ENCODE measurements at regions not wholly inside any gene's neighbourhood (a gene's known extent, or its start where the extent isn't known, plus 50 kb on each side); places are given as distances from the start of the nearest gene placed in this dataset.

DNA sequence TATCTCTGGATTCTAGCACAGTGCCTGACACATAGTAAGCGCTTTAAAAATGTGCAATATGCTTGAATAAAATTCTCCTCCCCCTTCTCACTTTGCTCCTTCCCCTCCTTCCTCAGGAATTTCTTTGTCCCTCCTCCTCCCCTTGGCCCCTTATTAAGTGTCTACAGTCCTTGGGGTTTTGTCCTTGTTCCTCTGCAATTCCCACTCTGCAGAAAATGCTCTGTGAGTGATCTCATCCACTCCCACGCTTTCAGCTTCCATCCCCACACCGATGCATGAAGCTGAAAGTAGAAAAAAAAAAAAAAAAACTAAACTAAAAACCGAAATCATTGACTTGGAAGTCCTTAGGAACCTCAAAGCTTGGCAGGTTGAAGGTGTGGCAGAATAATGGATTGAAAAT is 273.6 kb downstream of the RRAGC start:
- ChIA-PET POLR2A (no interaction called here), CTCF (interaction anchor here (0.6 to 2.6 kb wide), 9 partner anchors 9 to 514 kb away, joined by 3 to 10 read pairs (median 5); no protein-coding TSS in a partner anchor)
- DNase-seq (ENCODE audit: low spot score) (no peak), ATAC-seq (no peak)
- Mint-ChIP-seq H3K9me3 (peaks cover 16% of the 10 kb centered on the region), H3K4me3 (no peak overlapping the region), H3K36me3 (no peaks in the 10 kb centered on the region), H3K27ac (no peak overlapping the region), H3K4me1 (peaks cover 6% of the 10 kb centered on the region), H3K27me3 (ENCODE audit: low read depth) (peaks cover 2% of the 10 kb centered on the region; the same call in 1 of the 2 replicates)
- TF ChIP-seq, protein P1, sequence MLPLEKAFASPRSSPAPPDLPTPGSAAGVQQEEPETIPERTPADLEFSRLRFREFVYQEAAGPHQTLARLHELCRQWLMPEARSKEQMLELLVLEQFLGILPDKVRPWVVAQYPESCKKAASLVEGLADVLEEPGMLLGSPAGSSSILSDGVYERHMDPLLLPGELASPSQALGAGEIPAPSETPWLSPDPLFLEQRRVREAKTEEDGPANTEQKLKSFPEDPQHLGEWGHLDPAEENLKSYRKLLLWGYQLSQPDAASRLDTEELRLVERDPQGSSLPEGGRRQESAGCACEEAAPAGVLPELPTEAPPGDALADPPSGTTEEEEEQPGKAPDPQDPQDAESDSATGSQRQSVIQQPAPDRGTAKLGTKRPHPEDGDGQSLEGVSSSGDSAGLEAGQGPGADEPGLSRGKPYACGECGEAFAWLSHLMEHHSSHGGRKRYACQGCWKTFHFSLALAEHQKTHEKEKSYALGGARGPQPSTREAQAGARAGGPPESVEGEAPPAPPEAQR (CRISPR knock-in tag; IDR thresholded peaks at IDR 0.05) = no peak
- TF ChIP-seq, protein P2, sequence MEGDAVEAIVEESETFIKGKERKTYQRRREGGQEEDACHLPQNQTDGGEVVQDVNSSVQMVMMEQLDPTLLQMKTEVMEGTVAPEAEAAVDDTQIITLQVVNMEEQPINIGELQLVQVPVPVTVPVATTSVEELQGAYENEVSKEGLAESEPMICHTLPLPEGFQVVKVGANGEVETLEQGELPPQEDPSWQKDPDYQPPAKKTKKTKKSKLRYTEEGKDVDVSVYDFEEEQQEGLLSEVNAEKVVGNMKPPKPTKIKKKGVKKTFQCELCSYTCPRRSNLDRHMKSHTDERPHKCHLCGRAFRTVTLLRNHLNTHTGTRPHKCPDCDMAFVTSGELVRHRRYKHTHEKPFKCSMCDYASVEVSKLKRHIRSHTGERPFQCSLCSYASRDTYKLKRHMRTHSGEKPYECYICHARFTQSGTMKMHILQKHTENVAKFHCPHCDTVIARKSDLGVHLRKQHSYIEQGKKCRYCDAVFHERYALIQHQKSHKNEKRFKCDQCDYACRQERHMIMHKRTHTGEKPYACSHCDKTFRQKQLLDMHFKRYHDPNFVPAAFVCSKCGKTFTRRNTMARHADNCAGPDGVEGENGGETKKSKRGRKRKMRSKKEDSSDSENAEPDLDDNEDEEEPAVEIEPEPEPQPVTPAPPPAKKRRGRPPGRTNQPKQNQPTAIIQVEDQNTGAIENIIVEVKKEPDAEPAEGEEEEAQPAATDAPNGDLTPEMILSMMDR (IDR thresholded peaks at IDR 0.05) = no peak
- no peak for TF ChIP-seq ZBTB21 (CRISPR knock-in tag; IDR thresholded peaks at IDR 0.05; ENCODE audit: borderline replicate concordance)
- no peak for TF ChIP-seq NR1H2 (CRISPR knock-in tag; IDR thresholded peaks at IDR 0.05)
- no peak for TF ChIP-seq RELA (CRISPR knock-in tag; IDR thresholded peaks at IDR 0.05; ENCODE audit: borderline replicate concordance)
- TF ChIP-seq ZNF219 (CRISPR knock-in tag; IDR thresholded peaks at IDR 0.05; ENCODE audit: borderline replicate concordance) = no peak
- TF ChIP-seq, protein P3, sequence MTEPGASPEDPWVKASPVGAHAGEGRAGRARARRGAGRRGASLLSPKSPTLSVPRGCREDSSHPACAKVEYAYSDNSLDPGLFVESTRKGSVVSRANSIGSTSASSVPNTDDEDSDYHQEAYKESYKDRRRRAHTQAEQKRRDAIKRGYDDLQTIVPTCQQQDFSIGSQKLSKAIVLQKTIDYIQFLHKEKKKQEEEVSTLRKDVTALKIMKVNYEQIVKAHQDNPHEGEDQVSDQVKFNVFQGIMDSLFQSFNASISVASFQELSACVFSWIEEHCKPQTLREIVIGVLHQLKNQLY (CRISPR knock-in tag; IDR thresholded peaks at IDR 0.05) = no peak
- no peak for TF ChIP-seq ZNF138 (CRISPR knock-in tag; conservative IDR thresholded peaks at IDR 0.05)
- no peak for TF ChIP-seq NFE2L1 (CRISPR knock-in tag; IDR thresholded peaks at IDR 0.05)
- TF ChIP-seq NR3C1 (CRISPR knock-in tag; conservative IDR thresholded peaks at IDR 0.05; ENCODE audit: low read depth) = no peak
- TF ChIP-seq, protein P4, sequence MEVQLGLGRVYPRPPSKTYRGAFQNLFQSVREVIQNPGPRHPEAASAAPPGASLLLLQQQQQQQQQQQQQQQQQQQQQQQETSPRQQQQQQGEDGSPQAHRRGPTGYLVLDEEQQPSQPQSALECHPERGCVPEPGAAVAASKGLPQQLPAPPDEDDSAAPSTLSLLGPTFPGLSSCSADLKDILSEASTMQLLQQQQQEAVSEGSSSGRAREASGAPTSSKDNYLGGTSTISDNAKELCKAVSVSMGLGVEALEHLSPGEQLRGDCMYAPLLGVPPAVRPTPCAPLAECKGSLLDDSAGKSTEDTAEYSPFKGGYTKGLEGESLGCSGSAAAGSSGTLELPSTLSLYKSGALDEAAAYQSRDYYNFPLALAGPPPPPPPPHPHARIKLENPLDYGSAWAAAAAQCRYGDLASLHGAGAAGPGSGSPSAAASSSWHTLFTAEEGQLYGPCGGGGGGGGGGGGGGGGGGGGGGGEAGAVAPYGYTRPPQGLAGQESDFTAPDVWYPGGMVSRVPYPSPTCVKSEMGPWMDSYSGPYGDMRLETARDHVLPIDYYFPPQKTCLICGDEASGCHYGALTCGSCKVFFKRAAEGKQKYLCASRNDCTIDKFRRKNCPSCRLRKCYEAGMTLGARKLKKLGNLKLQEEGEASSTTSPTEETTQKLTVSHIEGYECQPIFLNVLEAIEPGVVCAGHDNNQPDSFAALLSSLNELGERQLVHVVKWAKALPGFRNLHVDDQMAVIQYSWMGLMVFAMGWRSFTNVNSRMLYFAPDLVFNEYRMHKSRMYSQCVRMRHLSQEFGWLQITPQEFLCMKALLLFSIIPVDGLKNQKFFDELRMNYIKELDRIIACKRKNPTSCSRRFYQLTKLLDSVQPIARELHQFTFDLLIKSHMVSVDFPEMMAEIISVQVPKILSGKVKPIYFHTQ (CRISPR knock-in tag; IDR thresholded peaks at IDR 0.05) = no peak
- TF ChIP-seq, protein P5, sequence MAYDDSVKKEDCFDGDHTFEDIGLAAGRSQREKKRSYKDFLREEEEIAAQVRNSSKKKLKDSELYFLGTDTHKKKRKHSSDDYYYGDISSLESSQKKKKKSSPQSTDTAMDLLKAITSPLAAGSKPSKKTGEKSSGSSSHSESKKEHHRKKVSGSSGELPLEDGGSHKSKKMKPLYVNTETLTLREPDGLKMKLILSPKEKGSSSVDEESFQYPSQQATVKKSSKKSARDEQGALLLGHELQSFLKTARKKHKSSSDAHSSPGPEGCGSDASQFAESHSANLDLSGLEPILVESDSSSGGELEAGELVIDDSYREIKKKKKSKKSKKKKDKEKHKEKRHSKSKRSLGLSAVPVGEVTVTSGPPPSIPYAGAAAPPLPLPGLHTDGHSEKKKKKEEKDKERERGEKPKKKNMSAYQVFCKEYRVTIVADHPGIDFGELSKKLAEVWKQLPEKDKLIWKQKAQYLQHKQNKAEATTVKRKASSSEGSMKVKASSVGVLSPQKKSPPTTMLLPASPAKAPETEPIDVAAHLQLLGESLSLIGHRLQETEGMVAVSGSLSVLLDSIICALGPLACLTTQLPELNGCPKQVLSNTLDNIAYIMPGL (CRISPR knock-in tag; IDR thresholded peaks at IDR 0.05) = no peak
- no peak for TF ChIP-seq HMGA2 (CRISPR knock-in tag; IDR thresholded peaks at IDR 0.05)
- TF ChIP-seq, protein P6, sequence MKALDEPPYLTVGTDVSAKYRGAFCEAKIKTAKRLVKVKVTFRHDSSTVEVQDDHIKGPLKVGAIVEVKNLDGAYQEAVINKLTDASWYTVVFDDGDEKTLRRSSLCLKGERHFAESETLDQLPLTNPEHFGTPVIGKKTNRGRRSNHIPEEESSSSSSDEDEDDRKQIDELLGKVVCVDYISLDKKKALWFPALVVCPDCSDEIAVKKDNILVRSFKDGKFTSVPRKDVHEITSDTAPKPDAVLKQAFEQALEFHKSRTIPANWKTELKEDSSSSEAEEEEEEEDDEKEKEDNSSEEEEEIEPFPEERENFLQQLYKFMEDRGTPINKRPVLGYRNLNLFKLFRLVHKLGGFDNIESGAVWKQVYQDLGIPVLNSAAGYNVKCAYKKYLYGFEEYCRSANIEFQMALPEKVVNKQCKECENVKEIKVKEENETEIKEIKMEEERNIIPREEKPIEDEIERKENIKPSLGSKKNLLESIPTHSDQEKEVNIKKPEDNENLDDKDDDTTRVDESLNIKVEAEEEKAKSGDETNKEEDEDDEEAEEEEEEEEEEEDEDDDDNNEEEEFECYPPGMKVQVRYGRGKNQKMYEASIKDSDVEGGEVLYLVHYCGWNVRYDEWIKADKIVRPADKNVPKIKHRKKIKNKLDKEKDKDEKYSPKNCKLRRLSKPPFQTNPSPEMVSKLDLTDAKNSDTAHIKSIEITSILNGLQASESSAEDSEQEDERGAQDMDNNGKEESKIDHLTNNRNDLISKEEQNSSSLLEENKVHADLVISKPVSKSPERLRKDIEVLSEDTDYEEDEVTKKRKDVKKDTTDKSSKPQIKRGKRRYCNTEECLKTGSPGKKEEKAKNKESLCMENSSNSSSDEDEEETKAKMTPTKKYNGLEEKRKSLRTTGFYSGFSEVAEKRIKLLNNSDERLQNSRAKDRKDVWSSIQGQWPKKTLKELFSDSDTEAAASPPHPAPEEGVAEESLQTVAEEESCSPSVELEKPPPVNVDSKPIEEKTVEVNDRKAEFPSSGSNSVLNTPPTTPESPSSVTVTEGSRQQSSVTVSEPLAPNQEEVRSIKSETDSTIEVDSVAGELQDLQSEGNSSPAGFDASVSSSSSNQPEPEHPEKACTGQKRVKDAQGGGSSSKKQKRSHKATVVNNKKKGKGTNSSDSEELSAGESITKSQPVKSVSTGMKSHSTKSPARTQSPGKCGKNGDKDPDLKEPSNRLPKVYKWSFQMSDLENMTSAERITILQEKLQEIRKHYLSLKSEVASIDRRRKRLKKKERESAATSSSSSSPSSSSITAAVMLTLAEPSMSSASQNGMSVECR (CRISPR knock-in tag; IDR thresholded peaks at IDR 0.05; ENCODE audit: borderline replicate concordance) = no peak
- TF ChIP-seq, protein P7, sequence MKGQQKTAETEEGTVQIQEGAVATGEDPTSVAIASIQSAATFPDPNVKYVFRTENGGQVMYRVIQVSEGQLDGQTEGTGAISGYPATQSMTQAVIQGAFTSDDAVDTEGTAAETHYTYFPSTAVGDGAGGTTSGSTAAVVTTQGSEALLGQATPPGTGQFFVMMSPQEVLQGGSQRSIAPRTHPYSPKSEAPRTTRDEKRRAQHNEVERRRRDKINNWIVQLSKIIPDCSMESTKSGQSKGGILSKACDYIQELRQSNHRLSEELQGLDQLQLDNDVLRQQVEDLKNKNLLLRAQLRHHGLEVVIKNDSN (CRISPR knock-in tag; IDR thresholded peaks at IDR 0.05) = no peak
- TF ChIP-seq CREB1 (CRISPR knock-in tag; IDR thresholded peaks at IDR 0.05) = no peak
- TF ChIP-seq, protein P8, sequence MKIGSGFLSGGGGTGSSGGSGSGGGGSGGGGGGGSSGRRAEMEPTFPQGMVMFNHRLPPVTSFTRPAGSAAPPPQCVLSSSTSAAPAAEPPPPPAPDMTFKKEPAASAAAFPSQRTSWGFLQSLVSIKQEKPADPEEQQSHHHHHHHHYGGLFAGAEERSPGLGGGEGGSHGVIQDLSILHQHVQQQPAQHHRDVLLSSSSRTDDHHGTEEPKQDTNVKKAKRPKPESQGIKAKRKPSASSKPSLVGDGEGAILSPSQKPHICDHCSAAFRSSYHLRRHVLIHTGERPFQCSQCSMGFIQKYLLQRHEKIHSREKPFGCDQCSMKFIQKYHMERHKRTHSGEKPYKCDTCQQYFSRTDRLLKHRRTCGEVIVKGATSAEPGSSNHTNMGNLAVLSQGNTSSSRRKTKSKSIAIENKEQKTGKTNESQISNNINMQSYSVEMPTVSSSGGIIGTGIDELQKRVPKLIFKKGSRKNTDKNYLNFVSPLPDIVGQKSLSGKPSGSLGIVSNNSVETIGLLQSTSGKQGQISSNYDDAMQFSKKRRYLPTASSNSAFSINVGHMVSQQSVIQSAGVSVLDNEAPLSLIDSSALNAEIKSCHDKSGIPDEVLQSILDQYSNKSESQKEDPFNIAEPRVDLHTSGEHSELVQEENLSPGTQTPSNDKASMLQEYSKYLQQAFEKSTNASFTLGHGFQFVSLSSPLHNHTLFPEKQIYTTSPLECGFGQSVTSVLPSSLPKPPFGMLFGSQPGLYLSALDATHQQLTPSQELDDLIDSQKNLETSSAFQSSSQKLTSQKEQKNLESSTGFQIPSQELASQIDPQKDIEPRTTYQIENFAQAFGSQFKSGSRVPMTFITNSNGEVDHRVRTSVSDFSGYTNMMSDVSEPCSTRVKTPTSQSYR (CRISPR knock-in tag; IDR thresholded peaks at IDR 0.05) = no peak

All from WTC11 (cell line).